Mesenchymal stem cell (in vitro differentiated cells and primary cell): ENCODE measurements at regions not wholly inside any gene's neighbourhood (a gene's known extent, or its start where the extent isn't known, plus 50 kb on each side); places are given as distances from the start of the nearest gene placed in this dataset.
"Not testable (repeated sequence)": the region's sequence is repeated elsewhere in the genome, so short reads cannot be mapped to it uniquely, and the experiment has no call there.

Experiments
- DNase-seq: peaks from one replicate; pipeline ENCODE4 v3.0.0-alpha.2; 2013
- H2AFZ ChIP-seq: one replicate; pipeline ENCODE4 v1.6.1; 2013; ENCODE audit warnings: low read depth, mild to moderate bottlenecking, control low read depth, inconsistent platforms, low read length, moderate library complexity
- H2AK5ac ChIP-seq: 2 replicates; pipeline ENCODE4 v1.6.1; 2013; ENCODE audit warnings: low read length, moderate library complexity, mild to moderate bottlenecking, inconsistent platforms; ENCODE audit not compliant: severe bottlenecking
- H2BK120ac ChIP-seq: one replicate; pipeline ENCODE4 v1.6.1; 2013; ENCODE audit warnings: low read depth, mild to moderate bottlenecking, inconsistent platforms, low read length, moderate library complexity
- H2BK12ac ChIP-seq, 2 experiments: one replicate each; pipeline ENCODE4 v1.6.1; 2013; ENCODE audit warnings: inconsistent platforms in 2 of 2, low read length in 2 of 2, mild to moderate bottlenecking in 2 of 2, moderate library complexity in 2 of 2, control low read depth in 1 of 2
- H2BK15ac ChIP-seq: one replicate; pipeline ENCODE4 v1.6.1; 2013; ENCODE audit warnings: mild to moderate bottlenecking, low read depth, inconsistent platforms; ENCODE audit not compliant: poor library complexity, severe bottlenecking
- H2BK5ac ChIP-seq: 2 replicates; pipeline ENCODE4 v1.6.1; 2013; ENCODE audit warnings: low read depth, mild to moderate bottlenecking, low read length, control low read depth, inconsistent platforms; ENCODE audit not compliant: poor library complexity, severe bottlenecking
- H3K14ac ChIP-seq, 2 experiments: one replicate each; pipeline ENCODE4 v1.6.1; 2013; ENCODE audit warnings: inconsistent platforms in 2 of 2, low read length in 2 of 2, control low read depth in 1 of 2, mild to moderate bottlenecking in 1 of 2, moderate library complexity in 1 of 2
- H3K18ac ChIP-seq, 2 experiments: one replicate each; pipeline ENCODE4 v1.6.1; 2013; ENCODE audit warnings: inconsistent platforms in 2 of 2, low read length in 2 of 2, control low read depth in 1 of 2, low read depth in 1 of 2, mild to moderate bottlenecking in 1 of 2
- H3K23ac ChIP-seq, 2 experiments: one replicate each; pipeline ENCODE4 v1.6.1; 2013; ENCODE audit warnings: inconsistent platforms in 2 of 2, low read length in 2 of 2, mild to moderate bottlenecking in 2 of 2, moderate library complexity in 2 of 2, control low read depth in 1 of 2
- H3K27ac ChIP-seq: 2 replicates; pipeline ENCODE4 v1.5.1; 2013; ENCODE audit warnings: mild to moderate bottlenecking, moderate library complexity, low read length, control low read depth, inconsistent platforms; ENCODE audit not compliant: poor library complexity, severe bottlenecking
- H3K27me3 ChIP-seq, 2 experiments: 2 replicates each; pipeline versions ENCODE4 v1.6.1 to v1.7.0; 2013; ENCODE audit warnings: low read length in 2 of 2, mild to moderate bottlenecking in 2 of 2, moderate library complexity in 2 of 2, control low read depth in 1 of 2, inconsistent platforms in 1 of 2; ENCODE audit not compliant: control insufficient read depth in 1 of 2, insufficient read depth in 1 of 2
- H3K36me3 ChIP-seq, 2 experiments: 2 replicates each; pipeline versions ENCODE4 v1.6.1 to v1.7.0; 2013; ENCODE audit warnings: low read length in 2 of 2, control low read depth in 1 of 2, inconsistent platforms in 1 of 2, low read depth in 1 of 2, mild to moderate bottlenecking in 1 of 2; ENCODE audit not compliant: insufficient read depth in 2 of 2, control insufficient read depth in 1 of 2
- H3K4ac ChIP-seq, 2 experiments: one replicate each; pipeline ENCODE4 v1.6.1; 2013; ENCODE audit warnings: inconsistent platforms in 2 of 2, low read length in 2 of 2, mild to moderate bottlenecking in 2 of 2, moderate library complexity in 2 of 2, control low read depth in 1 of 2, low read depth in 1 of 2
- H3K4me1 ChIP-seq: 2 replicates; pipeline ENCODE4 v1.6.1; 2013; ENCODE audit warnings: low read depth, low read length, control low read depth; ENCODE audit not compliant: control insufficient read depth, insufficient read depth
- H3K4me2 ChIP-seq: 2 replicates; pipeline ENCODE4 v1.6.1; 2013; ENCODE audit warnings: low read length, mild to moderate bottlenecking, inconsistent platforms; ENCODE audit not compliant: poor library complexity, severe bottlenecking
- H3K4me3 ChIP-seq, 2 experiments: 2 replicates each; pipeline versions ENCODE4 v1.5.1 to v1.7.0; 2013; ENCODE audit warnings: low read length in 2 of 2, mild to moderate bottlenecking in 2 of 2, control low read depth in 1 of 2, low read depth in 1 of 2; ENCODE audit not compliant: insufficient read depth in 1 of 2
- H3K79me1 ChIP-seq: replicated peaks from 2 replicates; pipeline ENCODE4 v1.6.1; 2013; ENCODE audit warnings: mild to moderate bottlenecking, control low read depth, low read length, inconsistent platforms; ENCODE audit not compliant: poor library complexity, severe bottlenecking
- H3K9ac ChIP-seq: 2 replicates; pipeline ENCODE4 v1.7.0; 2013; ENCODE audit warnings: mild to moderate bottlenecking, low read length, moderate library complexity
- H3K9me3 ChIP-seq: 2 replicates; pipeline ENCODE4 v1.7.0; 2013; ENCODE audit warnings: mild to moderate bottlenecking, low read length; ENCODE audit not compliant: control insufficient read depth
- H4K8ac ChIP-seq: one replicate; pipeline ENCODE4 v1.6.1; 2013; ENCODE audit warnings: inconsistent platforms, mild to moderate bottlenecking, low read length, moderate library complexity
- H4K91ac ChIP-seq: one replicate; pipeline ENCODE4 v1.6.1; 2013; ENCODE audit warnings: mild to moderate bottlenecking, low read length, inconsistent platforms
- WGBS: methylation state at CpG from one replicate; pipeline ENCODE4 v1.1.7; 2013; ENCODE audit warnings: mixed read lengths; 5-methylcytosine and 5-hydroxymethylcytosine counted together

DNA sequence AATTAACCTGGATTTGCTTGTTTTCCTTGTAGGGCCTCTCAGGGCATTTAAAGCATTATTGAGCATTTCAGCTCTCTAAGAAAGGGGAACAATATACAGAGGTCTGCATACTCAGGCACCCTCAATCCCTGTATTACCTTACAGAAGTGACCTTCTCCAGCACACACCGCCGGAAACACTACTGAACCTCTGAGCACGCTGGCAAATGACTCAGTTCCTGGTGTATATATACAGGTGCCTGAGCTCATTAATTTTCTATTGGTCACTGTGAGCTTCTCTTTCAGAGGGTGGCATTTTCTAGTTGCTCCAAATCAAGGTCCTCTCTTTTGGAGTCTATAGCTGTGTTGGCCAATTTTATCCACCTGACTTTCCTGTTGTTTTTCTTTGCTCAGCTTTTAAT lies 85.2 kb upstream of the COPS8 start:
- H4K91ac ChIP-seq = no peak overlapping the region
- no peaks in the 10 kb centered on the region for H3K79me1 ChIP-seq
- H2BK15ac ChIP-seq = no peak overlapping the region
- peaks cover 0 to 7% of the 10 kb centered on the region in 2 experiments for H3K27me3 ChIP-seq
- H3K14ac ChIP-seq = no peak overlapping the region
- H2BK120ac ChIP-seq = no peak overlapping the region
- WGBS = 93% methylated on average over 3 of the region's 3 CpGs
- H3K27ac ChIP-seq = no peak overlapping the region
- no peak overlapping the region for H3K4ac ChIP-seq
- H3K4me1 ChIP-seq = no peaks in the 10 kb centered on the region
- H2AK5ac ChIP-seq = no peak overlapping the region
- no peak for DNase-seq
- H3K9ac ChIP-seq = no peak overlapping the region
- H2BK5ac ChIP-seq = no peak overlapping the region
- no peaks in the 10 kb centered on the region for H3K9me3 ChIP-seq
- H3K23ac ChIP-seq = no peak overlapping the region
- H2AFZ ChIP-seq = no peak overlapping the region
- H4K8ac ChIP-seq = no peak overlapping the region
- no peak overlapping the region for H2BK12ac ChIP-seq
- H3K4me3 ChIP-seq = no peak overlapping the region
- H3K36me3 ChIP-seq = no peaks in the 10 kb centered on the region
- H3K4me2 ChIP-seq = no peak overlapping the region
- H3K18ac ChIP-seq = no peak overlapping the region

DNA sequence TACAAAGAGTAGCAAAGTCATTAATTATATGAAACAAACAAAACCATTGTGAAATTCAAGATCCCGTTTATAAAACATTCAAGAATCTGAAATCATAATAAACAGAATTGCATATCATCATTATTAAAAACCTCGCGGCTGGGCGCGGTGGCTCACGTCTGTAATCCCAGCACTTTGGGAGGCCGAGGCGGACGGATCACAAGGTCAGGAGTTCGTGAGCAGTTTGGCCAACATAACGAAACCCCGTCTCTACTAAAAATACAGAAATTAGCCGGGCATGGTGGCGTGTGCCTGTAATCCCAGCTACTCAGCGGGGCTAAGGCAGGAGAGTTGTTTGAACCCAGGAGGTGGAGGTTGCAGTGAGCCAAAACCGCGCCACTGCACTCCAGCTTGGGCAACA lies 80.3 kb upstream of the COPS8 start:
- not testable (repeated sequence) for H3K79me1 ChIP-seq, H3K4me3 ChIP-seq, H3K4me1 ChIP-seq, H3K9ac ChIP-seq, H2AFZ ChIP-seq, H3K4ac ChIP-seq, H4K91ac ChIP-seq, DNase-seq, H2BK15ac ChIP-seq, H2BK5ac ChIP-seq, H3K36me3 ChIP-seq, H2AK5ac ChIP-seq, H3K18ac ChIP-seq, H4K8ac ChIP-seq, H3K14ac ChIP-seq, H2BK12ac ChIP-seq, H3K27ac ChIP-seq, H3K9me3 ChIP-seq, H3K23ac ChIP-seq, H3K27me3 ChIP-seq, H2BK120ac ChIP-seq, H3K4me2 ChIP-seq
- WGBS = 96% methylated on average over 15 of the region's 17 CpGs

DNA sequence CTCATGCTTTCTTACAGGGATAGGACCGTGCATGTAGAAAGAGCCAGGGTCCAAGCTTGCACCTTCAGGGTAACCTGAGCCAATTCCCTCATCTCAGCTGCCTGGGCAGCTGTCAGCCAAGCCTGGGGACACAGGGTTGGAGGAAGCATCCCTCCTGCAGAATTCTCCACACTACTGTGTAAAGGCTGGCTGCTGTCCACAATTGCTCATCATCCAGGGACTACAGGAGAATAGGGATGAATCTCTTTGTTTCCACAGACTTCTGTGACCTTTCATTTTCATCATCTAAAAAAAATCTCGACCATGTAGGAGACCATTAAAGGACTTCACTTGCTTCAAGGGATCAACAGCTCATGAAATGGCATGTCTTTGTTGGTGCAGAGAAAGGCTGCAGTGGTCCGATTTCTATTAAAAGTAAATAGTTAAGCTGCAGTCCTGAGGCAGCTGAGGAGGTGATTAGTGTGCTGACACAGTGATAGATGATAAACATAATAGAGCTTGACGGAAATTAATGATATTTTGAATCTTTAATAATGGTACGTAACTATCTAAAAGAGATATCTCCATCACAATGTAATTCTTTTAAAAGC lies 74.4 kb upstream of the COPS8 start:
- no peak overlapping the region for H3K4me3 ChIP-seq
- H2AK5ac ChIP-seq = no peak overlapping the region
- 88% methylated on average over 3 of the region's 5 CpGs for WGBS
- H4K91ac ChIP-seq = no peak overlapping the region
- no peak overlapping the region for H3K4me2 ChIP-seq
- H3K27me3 ChIP-seq = peaks cover 0 to 22% of the 10 kb centered on the region in 2 experiments
- H3K23ac ChIP-seq = no peak overlapping the region
- no peak overlapping the region for H2BK5ac ChIP-seq
- H2AFZ ChIP-seq = no peak overlapping the region
- no peak overlapping the region for H3K27ac ChIP-seq
- H3K18ac ChIP-seq = no peak overlapping the region
- no peaks in the 10 kb centered on the region for H3K79me1 ChIP-seq
- H3K4ac ChIP-seq = no peak overlapping the region
- H2BK15ac ChIP-seq = no peak overlapping the region
- H3K9me3 ChIP-seq = no peaks in the 10 kb centered on the region
- no peak overlapping the region for H3K9ac ChIP-seq
- DNase-seq = no peak
- no peak overlapping the region for H4K8ac ChIP-seq
- H3K4me1 ChIP-seq = no peaks in the 10 kb centered on the region
- H2BK120ac ChIP-seq = no peak overlapping the region
- no peak overlapping the region for H2BK12ac ChIP-seq
- no peak overlapping the region for H3K14ac ChIP-seq
- no peaks in the 10 kb centered on the region for H3K36me3 ChIP-seq

DNA sequence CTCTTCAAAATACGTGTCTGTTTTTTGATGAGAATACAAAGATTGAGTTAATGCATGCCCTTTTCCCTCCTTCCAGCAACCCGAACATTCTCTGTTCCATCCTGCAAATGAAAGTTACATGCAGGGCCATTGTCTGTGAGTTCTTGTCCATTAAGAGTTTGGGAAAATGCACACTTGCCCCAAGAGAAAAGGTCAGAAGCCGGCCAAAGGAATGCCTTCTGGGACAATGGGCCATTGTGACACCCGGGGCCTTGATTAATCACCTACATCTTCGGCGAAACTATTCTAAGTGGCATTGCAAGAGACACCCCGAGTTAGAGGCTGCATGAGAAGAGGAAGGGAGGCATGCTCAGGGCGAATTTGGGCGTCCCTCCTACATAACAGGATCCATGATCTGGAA lies 73.7 kb upstream of the COPS8 start:
- H4K91ac ChIP-seq = no peak overlapping the region
- no peak overlapping the region for H3K9ac ChIP-seq
- no peak overlapping the region for H3K18ac ChIP-seq
- no peaks in the 10 kb centered on the region for H3K79me1 ChIP-seq
- H3K27ac ChIP-seq = no peak overlapping the region
- H2AFZ ChIP-seq = no peak overlapping the region
- no peak overlapping the region for H2AK5ac ChIP-seq
- peak overlapping the region; percentile 36 for H4K8ac ChIP-seq
- no peak overlapping the region for H2BK15ac ChIP-seq
- H3K14ac ChIP-seq = no peak overlapping the region
- H2BK12ac ChIP-seq = no peak overlapping the region
- no peaks in the 10 kb centered on the region for H3K36me3 ChIP-seq
- no peaks in the 10 kb centered on the region for H3K4me1 ChIP-seq
- H2BK5ac ChIP-seq = no peak overlapping the region
- H3K23ac ChIP-seq = no peak overlapping the region
- no peak overlapping the region for H3K4ac ChIP-seq
- no peak overlapping the region for H3K4me3 ChIP-seq
- no peak overlapping the region for H2BK120ac ChIP-seq
- DNase-seq = no peak
- no peak overlapping the region for H3K4me2 ChIP-seq
- H3K27me3 ChIP-seq = peaks cover 0 to 22% of the 10 kb centered on the region in 2 experiments
- H3K9me3 ChIP-seq = no peaks in the 10 kb centered on the region
- WGBS = 90% methylated on average over 6 of the region's 9 CpGs
